Breast epithelium (tissue), 3 donors: ENCODE measurements at regions not wholly inside any gene's neighbourhood (a gene's known extent, or its start where the extent isn't known, plus 50 kb on each side); places are given as distances from the start of the nearest gene placed in this dataset.

ENCODE experiments used
- POLR2AphosphoS5 ChIP-seq, 3 donors: sonication (generic); formaldehyde crosslinking; IDR thresholded peaks; one replicate each; pipeline ENCODE4 v1.6.1; 2017; ENCODE audit warnings: antibody characterized with exemption in 3 of 3
- TF ChIP-seq, protein P1 (sequence below), 3 donors: fragments of 450-650 bp; IDR thresholded peaks; one replicate each; pipeline ENCODE4 v1.5.1; 2016 to 2017; ENCODE audit warnings: antibody characterized with exemption in 3 of 3, mild to moderate bottlenecking in 3 of 3, moderate library complexity in 3 of 3

DNA sequence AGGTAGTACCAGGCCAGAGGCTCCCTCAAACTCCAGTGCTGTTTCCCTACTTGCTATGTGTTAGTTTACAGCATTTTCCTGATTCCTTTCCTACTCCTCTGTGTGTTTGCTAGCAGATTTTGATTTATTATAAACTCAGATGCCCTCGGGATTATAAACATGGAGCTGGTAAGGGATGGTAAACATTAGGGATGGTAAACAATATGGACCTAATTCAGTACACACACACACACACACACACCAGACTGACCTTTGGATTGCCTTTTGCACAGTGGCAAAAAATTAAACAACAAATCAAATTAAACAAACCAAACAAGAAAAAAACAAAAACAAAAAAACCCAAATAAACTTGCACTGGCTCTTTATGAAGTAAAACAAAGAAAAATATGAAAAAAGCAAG is 55.4 kb upstream of the ACVR1 start:
- TF ChIP-seq, protein P1, sequence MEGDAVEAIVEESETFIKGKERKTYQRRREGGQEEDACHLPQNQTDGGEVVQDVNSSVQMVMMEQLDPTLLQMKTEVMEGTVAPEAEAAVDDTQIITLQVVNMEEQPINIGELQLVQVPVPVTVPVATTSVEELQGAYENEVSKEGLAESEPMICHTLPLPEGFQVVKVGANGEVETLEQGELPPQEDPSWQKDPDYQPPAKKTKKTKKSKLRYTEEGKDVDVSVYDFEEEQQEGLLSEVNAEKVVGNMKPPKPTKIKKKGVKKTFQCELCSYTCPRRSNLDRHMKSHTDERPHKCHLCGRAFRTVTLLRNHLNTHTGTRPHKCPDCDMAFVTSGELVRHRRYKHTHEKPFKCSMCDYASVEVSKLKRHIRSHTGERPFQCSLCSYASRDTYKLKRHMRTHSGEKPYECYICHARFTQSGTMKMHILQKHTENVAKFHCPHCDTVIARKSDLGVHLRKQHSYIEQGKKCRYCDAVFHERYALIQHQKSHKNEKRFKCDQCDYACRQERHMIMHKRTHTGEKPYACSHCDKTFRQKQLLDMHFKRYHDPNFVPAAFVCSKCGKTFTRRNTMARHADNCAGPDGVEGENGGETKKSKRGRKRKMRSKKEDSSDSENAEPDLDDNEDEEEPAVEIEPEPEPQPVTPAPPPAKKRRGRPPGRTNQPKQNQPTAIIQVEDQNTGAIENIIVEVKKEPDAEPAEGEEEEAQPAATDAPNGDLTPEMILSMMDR (IDR thresholded peaks at IDR 0.05) = no peak
- TF ChIP-seq POLR2AphosphoS5 (IDR thresholded peaks at IDR 0.05) = no peak
